ENCODE measurements at regions not wholly inside any gene's neighbourhood (a gene's known extent, or its start where the extent isn't known, plus 50 kb on each side); places are given as distances from the start of the nearest gene placed in this dataset.

- ATAC-seq: no peak
Measured at GRCh38 chr10:130491693-130492050, 355.5 kb downstream of the GLRX3 start.

- no peak for ATAC-seq
Measured at GRCh38 chr10:130492266-130492934, 356.2 kb downstream of the GLRX3 start.

- no peak for ATAC-seq
Measured at GRCh38 chr10:130493021-130493420, 356.8 kb downstream of the GLRX3 start.

GRCh38 chr10:130493446-130494145 lies 357.4 kb downstream of the GLRX3 start:
- ATAC-seq: no peak

GRCh38 chr10:130495116-130495862 lies 359.1 kb downstream of the GLRX3 start:
- ATAC-seq: no peak

GRCh38 chr10:130495891-130496636 lies 359.9 kb downstream of the GLRX3 start:
- ATAC-seq: no peak

GRCh38 chr10:130497056-130498010 lies 361.1 kb downstream of the GLRX3 start:
- no peak for ATAC-seq

- no peak for ATAC-seq
Measured at GRCh38 chr10:130498042-130498441, 361.9 kb downstream of the GLRX3 start.

- no peak for ATAC-seq
Measured at GRCh38 chr10:130498934-130499333, 362.7 kb downstream of the GLRX3 start.

- ATAC-seq: no peak
Measured at GRCh38 chr10:130499541-130499940, 363.4 kb downstream of the GLRX3 start.

- ATAC-seq: no peak
Measured at GRCh38 chr10:130500261-130501000, 364.2 kb downstream of the GLRX3 start.

- no peak for ATAC-seq
Measured at GRCh38 chr10:130507461-130507860, 371.3 kb downstream of the GLRX3 start.

- no peak for ATAC-seq
Measured at GRCh38 chr10:130509881-130510689, 373.9 kb downstream of the GLRX3 start.

GRCh38 chr10:130510755-130511154 lies 374.6 kb downstream of the GLRX3 start:
- no peak for ATAC-seq

- no peak for ATAC-seq
Measured at GRCh38 chr10:130511766-130512165, 375.6 kb downstream of the GLRX3 start.

GRCh38 chr10:130512936-130513335 lies 376.7 kb downstream of the GLRX3 start:
- no peak for ATAC-seq

- no peak for ATAC-seq
Measured at GRCh38 chr10:130513686-130514476, 377.7 kb downstream of the GLRX3 start.

GRCh38 chr10:130515670-130516069 lies 379.5 kb downstream of the GLRX3 start:
- no peak for ATAC-seq

- no peak for ATAC-seq
Measured at GRCh38 chr10:130516141-130516735, 380.0 kb downstream of the GLRX3 start.

Measured in activated CD4-positive, CD25-positive, alpha-beta regulatory T cell treated with anti-CD3 and anti-CD28 coated beads, Interleukin-2, amount 50 U/mL, for 24 hours (primary cell).